ENCODE measurements at regions not wholly inside any gene's neighbourhood (a gene's known extent, or its start where the extent isn't known, plus 50 kb on each side); places are given as distances from the start of the nearest gene placed in this dataset.

GRCh38 chr15:87710406-87710805 lies 546.1 kb downstream of the NTRK3 start:
- intact Hi-C loops (cut with DNase I; ENCODE audit: low total_unique reads): no loop called here
- TF ChIP-seq POLR2AphosphoS5 (IDR thresholded peaks at IDR 0.05) (no peak), POLR2A (IDR thresholded peaks at IDR 0.05) (no peak)
- TF ChIP-seq, protein P1, sequence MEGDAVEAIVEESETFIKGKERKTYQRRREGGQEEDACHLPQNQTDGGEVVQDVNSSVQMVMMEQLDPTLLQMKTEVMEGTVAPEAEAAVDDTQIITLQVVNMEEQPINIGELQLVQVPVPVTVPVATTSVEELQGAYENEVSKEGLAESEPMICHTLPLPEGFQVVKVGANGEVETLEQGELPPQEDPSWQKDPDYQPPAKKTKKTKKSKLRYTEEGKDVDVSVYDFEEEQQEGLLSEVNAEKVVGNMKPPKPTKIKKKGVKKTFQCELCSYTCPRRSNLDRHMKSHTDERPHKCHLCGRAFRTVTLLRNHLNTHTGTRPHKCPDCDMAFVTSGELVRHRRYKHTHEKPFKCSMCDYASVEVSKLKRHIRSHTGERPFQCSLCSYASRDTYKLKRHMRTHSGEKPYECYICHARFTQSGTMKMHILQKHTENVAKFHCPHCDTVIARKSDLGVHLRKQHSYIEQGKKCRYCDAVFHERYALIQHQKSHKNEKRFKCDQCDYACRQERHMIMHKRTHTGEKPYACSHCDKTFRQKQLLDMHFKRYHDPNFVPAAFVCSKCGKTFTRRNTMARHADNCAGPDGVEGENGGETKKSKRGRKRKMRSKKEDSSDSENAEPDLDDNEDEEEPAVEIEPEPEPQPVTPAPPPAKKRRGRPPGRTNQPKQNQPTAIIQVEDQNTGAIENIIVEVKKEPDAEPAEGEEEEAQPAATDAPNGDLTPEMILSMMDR (IDR thresholded peaks at IDR 0.05 in 8 of 11, conservative IDR thresholded peaks at IDR 0.05 in 3 of 11): no peak
- DNase-seq: no peak
- H3K27me3 ChIP-seq (replicated peaks in 1 of 7): no peaks in the 10 kb centered on the region
- no peak overlapping the region for H3K4me3 ChIP-seq
- no peak overlapping the region for H3K27ac ChIP-seq
- H3K4me1 ChIP-seq: no peaks in the 10 kb centered on the region
- H3K36me3 ChIP-seq: no peaks in the 10 kb centered on the region
- no peaks in the 10 kb centered on the region for H3K9me3 ChIP-seq
- 67 to 86% (median 79%) methylated on average over 7 of the region's 7 CpGs for WGBS, 5 donors

GRCh38 chr15:87707566-87708130 lies 548.9 kb downstream of the NTRK3 start:
- intact Hi-C loops (cut with DNase I; ENCODE audit: low total_unique reads): no loop called here
- no peak for DNase-seq
- H3K4me3 ChIP-seq: no peak overlapping the region
- H3K36me3 ChIP-seq: no peaks in the 10 kb centered on the region
- no peaks in the 10 kb centered on the region for H3K9me3 ChIP-seq
- no peaks in the 10 kb centered on the region for H3K27me3 ChIP-seq (replicated peaks in 1 of 7)
- TF ChIP-seq POLR2A (IDR thresholded peaks at IDR 0.05) (no peak), POLR2AphosphoS5 (IDR thresholded peaks at IDR 0.05) (no peak)
- TF ChIP-seq, protein P1 (IDR thresholded peaks at IDR 0.05 in 8 of 11, conservative IDR thresholded peaks at IDR 0.05 in 3 of 11): no peak
- H3K27ac ChIP-seq: no peak overlapping the region
- H3K4me1 ChIP-seq: no peaks in the 10 kb centered on the region
- WGBS, 5 donors: 79 to 89% (median 83%) methylated on average over 5 of the region's 5 CpGs

GRCh38 chr15:87707071-87707470 lies 549.5 kb downstream of the NTRK3 start:
- H3K9me3 ChIP-seq: no peaks in the 10 kb centered on the region
- no peak for TF ChIP-seq POLR2A (IDR thresholded peaks at IDR 0.05)
- H3K4me1 ChIP-seq: no peaks in the 10 kb centered on the region
- no peak overlapping the region for H3K27ac ChIP-seq
- no peaks in the 10 kb centered on the region for H3K27me3 ChIP-seq (replicated peaks in 1 of 7)
- intact Hi-C loops (cut with DNase I; ENCODE audit: low total_unique reads): no loop called here
- no peak for DNase-seq
- no peak overlapping the region for H3K4me3 ChIP-seq
- WGBS, 5 donors: 68 to 75% (median 73%) methylated on average over 5 of the region's 5 CpGs
- H3K36me3 ChIP-seq: no peaks in the 10 kb centered on the region

GRCh38 chr15:87706001-87706400 lies 550.5 kb downstream of the NTRK3 start:
- 76 to 93% (median 86%) methylated on average over 1 of the region's 1 CpG for WGBS, 5 donors
- Histone ChIP-seq H3K36me3 (no peaks in the 10 kb centered on the region), H3K27me3 (replicated peaks in 1 of 7) (no peaks in the 10 kb centered on the region), H3K4me1 (no peaks in the 10 kb centered on the region), H3K4me3 (no peak overlapping the region), H3K9me3 (no peaks in the 10 kb centered on the region), H3K27ac (no peak overlapping the region)
- no peak for TF ChIP-seq POLR2A (IDR thresholded peaks at IDR 0.05)
- TF ChIP-seq POLR2AphosphoS5 (IDR thresholded peaks at IDR 0.05): no peak
- TF ChIP-seq, protein P1 (IDR thresholded peaks at IDR 0.05 in 8 of 11, conservative IDR thresholded peaks at IDR 0.05 in 3 of 11): no peak
- intact Hi-C loops (cut with DNase I; ENCODE audit: low total_unique reads): no loop called here
- no peak for DNase-seq

DNA sequence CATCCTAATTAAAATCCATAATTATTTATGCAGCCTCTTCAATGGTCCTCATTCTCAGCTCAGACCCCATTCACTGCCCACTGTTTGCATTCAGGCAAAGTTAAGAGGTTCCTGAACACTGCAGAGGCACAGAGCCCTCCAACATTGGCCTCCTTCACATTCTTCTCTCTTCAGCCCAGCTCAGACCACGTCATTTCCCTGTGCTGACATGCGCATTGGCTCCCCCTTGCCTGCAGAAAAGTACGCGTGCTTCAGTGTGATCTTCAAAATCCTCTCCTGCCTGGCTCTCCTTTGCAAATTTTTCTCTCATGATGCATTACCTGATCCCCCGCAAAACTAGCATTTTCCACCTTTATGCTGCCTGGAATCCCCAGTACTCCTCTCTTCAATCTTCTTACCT lies 552.3 kb downstream of the NTRK3 start:
- no peaks in the 10 kb centered on the region for H3K36me3 ChIP-seq
- H3K27me3 ChIP-seq (replicated peaks in 1 of 7): no peaks in the 10 kb centered on the region
- no peaks in the 10 kb centered on the region for H3K9me3 ChIP-seq
- TF ChIP-seq, protein P1 (IDR thresholded peaks at IDR 0.05 in 8 of 11, conservative IDR thresholded peaks at IDR 0.05 in 3 of 11): no peak
- TF ChIP-seq POLR2AphosphoS5 (IDR thresholded peaks at IDR 0.05) (no peak), POLR2A (IDR thresholded peaks at IDR 0.05) (no peak)
- no peak overlapping the region for H3K4me3 ChIP-seq
- whole genome bisulfite sequencing, 5 donors: 83 to 86% (median 83%) methylated on average over 5 of the region's 5 CpGs
- no peak overlapping the region for H3K27ac ChIP-seq
- no peak for DNase-seq
- intact Hi-C loops (cut with DNase I; ENCODE audit: low total_unique reads): no loop called here
- no peaks in the 10 kb centered on the region for H3K4me1 ChIP-seq
